ENCODE measurements at regions not wholly inside any gene's neighbourhood (a gene's known extent, or its start where the extent isn't known, plus 50 kb on each side); places are given as distances from the start of the nearest gene placed in this dataset.

DNA sequence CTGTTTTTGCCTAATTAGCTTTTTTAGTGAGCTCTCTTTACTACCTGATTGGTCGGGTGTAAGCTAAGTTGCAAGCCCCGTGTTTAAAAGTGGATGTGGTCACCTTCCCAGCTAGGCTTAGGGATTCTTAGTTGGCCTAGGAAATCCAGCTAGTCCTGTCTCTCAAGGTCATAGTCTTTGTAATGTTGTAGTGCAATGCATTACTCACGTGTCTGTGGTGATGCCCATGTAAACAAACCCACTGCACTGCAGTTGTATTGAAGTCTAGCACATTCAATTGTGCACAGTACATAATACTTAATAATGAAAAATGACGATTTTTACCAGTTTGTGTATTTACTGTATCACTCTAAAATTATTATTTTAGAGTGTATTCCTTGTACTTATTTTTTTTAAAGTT, 335.5 kb downstream of the NUAK1 start:
- no peak for DNase-seq (ENCODE audit: low read depth)

DNA sequence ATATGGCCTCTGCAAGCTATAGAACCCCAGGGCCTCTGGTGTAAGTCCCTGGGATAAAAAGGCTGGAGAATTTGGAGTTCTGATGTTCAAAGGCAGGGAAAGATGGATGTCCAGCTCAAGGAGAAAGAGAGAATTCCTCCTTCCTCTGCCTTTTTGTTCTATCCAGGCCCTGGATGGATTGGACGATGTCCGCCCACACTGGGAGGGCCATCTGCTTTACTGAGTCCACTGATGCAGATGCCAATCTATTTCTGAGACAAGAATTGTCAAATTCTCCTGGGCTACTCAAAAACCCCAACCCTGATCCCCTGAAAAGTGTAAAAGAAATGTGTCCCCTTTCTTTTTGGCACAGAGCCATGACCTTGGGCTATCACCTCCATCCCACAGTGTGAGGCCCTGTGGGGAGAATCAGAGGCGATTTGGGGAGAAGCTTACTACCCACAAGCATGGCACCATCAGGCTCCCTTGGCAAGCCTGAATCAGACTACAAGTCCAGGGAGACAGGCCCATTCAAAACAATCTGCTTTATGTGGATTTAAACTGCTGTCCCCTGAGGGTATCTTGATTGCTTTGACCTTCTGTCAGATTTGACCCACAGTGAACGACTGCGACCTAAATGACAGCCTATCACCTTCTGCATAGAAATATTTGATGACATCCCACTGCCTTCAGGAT, 334.0 kb downstream of the NUAK1 start:
- DNase-seq (ENCODE audit: low read depth) = no peak

- DNase-seq (ENCODE audit: low read depth) = no peak
Measured at GRCh38 chr12:105805730-105806399, 332.9 kb downstream of the NUAK1 start.

DNA sequence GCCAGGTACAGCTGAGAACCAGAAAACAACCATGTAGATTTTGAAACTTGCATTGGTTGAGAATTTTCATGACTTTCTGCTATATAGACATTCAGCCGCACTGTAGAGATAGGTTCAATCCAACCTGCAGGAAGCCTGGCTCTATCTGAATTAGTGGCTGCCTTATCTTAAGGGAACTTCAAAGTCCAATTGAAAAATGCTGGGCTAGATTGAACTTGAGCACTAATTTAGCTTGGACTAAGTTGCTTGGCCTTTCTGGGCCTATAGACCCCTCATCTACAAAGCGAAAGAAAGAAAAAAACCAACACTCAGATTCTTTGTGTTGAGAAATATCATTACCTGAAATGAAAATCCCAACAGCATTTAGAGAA, 332.4 kb downstream of the NUAK1 start:
- DNase-seq (ENCODE audit: low read depth) = no peak

DNA sequence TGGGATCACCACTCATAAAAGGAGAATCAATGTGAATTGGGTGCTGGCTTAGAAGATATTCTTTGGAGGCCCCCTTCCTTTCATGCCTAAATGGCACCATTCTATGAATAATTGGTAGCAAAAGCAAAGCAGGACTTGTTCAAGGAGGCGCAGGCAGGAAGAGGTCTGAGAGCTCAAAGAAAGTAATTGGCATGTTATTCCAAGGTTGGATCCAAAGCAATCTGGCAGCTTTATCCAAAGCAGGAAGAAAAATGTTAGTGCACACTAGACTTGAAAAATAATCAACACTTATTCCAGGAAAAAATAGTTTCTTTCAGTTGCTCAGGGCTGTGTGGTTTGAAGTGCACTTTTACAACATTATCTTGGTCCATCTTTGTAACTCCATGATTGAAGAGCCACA, 326.4 kb downstream of the NUAK1 start:
- DNase-seq (ENCODE audit: low read depth) = no peak

DNA sequence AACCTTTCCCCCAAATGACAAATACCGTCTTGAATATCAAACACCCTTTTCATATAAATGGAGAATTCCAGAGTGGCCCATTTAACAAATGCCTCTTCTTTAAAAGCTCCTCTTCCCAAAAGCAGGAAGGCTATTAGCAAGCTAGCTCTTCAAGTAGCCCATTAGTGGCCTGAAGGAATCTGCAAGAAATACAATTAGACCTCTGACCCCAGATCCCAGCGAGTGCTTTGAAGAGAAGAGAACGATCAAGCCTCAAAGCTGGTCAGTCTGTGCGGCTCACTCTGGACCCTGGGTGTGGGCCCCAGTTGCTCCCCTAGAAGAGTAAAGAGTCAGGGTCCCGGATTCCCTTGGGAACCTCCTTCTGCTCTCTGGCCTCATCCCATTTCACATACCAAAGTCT, 325.6 kb downstream of the NUAK1 start:
- DNase-seq (ENCODE audit: low read depth) = no peak

- no peak for DNase-seq (ENCODE audit: low read depth)
Measured at GRCh38 chr12:105814283-105814682, 324.5 kb downstream of the NUAK1 start.

- no peak for DNase-seq (ENCODE audit: low read depth)
Measured at GRCh38 chr12:105819549-105819948, 319.2 kb downstream of the NUAK1 start.

- no peak for DNase-seq (ENCODE audit: low read depth)
Measured at GRCh38 chr12:105820429-105821125, 318.2 kb downstream of the NUAK1 start.

DNA sequence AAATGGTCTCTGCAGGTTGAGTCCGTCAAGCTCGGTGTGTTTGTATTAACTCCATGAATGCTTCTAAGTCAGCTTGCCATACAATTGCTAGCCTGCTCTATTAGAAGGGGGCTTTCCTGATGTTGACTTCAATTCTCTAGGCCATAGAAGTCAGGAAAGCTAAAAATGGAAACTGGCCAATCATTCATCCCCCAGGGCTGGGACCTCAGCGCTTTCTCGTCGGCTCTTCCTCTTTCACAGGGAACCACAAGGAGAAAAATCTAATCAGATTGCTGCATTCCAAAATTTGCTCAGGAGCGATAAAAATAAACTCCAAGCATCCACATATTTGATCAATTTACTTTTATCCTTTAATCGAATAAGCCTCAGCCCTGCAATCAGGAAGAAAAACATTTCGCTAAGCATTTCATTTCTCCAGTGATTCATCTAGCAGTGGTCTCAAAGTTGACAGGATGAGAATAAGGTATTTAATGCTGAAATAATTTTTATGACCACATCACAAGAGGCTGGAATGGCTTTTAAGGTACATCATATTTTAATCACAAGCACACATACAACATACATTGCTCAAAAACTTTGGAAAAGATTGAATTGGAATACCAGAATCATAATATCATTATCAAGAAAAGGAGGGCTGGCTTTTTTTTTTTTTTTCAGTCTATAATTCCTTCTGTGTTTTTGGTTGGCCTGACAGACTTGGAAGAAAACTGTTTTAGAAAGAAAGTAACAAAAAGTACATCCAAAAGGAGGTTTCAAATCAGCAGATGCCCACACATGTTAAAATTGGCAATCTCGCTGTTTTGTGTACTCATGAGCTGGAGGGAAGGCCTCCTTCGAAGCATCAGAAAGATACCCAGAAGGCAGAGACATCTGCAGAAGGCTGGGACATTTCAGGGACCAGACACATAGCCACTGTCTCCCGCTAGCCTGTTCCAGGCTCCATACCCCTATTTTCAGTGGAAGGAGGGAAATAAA, 316.3 kb downstream of the NUAK1 start:
- no peak for DNase-seq (ENCODE audit: low read depth)

- DNase-seq (ENCODE audit: low read depth) = no peak
Measured at GRCh38 chr12:105823810-105824209, 314.9 kb downstream of the NUAK1 start.

DNA sequence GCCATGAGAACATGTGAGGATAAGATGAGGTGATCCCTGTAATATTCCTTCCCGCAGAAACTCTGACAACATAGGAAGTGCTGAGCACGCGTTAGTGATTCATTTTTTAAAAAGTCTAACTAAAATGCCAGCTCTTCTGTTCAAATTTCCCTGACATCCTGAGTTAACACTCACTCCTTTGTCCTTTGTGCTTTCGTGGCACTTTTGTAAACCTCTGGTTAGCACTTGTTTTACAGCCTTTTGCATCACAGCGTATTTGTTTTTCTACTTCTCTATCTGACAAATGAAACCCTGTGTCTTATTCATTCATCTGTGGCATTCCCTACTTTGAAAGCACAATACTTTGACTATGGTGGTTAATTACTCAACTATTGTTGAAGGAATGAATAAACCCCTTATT, 313.6 kb downstream of the NUAK1 start:
- no peak for DNase-seq (ENCODE audit: low read depth)

DNA sequence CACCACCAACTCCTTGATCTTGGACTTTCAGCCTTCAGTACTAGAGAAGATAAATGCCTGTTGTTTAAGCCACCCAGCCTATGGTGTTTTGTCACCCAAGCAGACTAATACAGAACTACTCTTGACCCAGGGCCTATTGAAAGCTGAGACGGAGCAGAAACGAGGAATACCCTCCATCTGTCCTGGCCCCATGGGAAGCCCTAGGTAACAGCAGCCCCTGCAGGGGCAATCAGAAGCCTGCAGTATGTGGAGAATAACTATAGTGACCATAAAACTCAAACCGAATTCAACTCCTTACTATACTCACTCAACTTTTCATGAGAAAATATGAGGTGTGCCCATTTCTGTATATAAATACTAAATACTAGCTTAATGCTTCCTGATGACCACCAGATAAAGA, 307.4 kb downstream of the NUAK1 start:
- DNase-seq (ENCODE audit: low read depth) = no peak

GRCh38 chr12:105832021-105832420, 306.7 kb downstream of the NUAK1 start:
- no peak for DNase-seq (ENCODE audit: low read depth)

DNA sequence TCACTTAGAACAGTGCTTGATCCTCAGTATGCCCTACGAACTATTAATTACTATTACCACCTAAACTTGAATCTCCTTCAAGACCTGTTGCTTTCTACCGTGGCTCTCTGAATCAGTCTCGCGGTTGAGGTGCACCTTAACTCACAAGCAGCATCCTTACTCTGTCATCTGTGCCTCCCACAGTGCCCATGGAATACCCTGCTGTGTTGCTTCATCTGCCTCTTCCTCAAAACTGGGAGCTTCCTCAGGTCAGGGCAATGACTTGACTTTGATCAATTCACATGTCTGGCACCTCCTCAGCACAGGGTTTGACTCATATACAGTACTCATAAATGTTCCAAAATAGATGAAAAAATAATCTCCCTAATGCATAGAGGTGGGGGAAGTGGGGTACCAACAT, 305.9 kb downstream of the NUAK1 start:
- no peak for DNase-seq (ENCODE audit: low read depth)

GRCh38 chr12:105834496-105834895, 304.3 kb downstream of the NUAK1 start:
- DNase-seq (ENCODE audit: low read depth) = no peak

DNA sequence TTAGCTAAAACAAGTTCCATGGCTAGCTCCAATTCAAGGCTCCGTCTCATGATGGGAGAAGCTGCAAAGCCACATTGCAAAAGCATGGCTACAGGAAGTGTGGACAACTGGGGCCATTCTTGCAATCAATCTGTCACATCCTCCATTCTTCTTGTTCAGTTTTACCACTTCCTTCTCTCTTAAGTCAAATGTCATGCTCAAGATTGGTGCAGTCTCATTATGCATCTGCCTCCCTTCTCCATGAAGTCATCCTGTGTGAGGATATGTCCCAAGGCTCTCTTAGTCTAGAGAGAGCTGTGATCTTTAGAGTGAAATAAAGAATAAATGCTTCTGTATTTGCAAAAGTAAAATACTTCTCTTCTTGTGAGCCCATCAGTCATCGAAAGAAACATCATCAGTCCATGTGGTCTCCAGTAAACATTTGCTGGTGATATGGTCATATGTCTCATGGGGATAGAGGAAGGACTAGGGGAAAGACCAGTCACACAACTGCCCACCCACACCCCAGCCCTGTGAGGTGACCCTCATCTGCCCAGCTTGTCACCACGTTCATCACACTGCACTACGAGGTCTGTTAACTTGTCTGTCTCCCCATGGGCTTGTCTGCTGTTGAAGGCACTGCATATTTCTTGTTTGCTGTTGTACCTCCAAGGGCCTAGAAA, 303.0 kb downstream of the NUAK1 start:
- no peak for DNase-seq (ENCODE audit: low read depth)

- no peak for DNase-seq (ENCODE audit: low read depth)
Measured at GRCh38 chr12:105836242-105836622, 302.5 kb downstream of the NUAK1 start.

GRCh38 chr12:105839629-105840127, 299.1 kb downstream of the NUAK1 start:
- no peak for DNase-seq (ENCODE audit: low read depth)

GRCh38 chr12:105840384-105840783, 298.4 kb downstream of the NUAK1 start:
- no peak for DNase-seq (ENCODE audit: low read depth)

DNA sequence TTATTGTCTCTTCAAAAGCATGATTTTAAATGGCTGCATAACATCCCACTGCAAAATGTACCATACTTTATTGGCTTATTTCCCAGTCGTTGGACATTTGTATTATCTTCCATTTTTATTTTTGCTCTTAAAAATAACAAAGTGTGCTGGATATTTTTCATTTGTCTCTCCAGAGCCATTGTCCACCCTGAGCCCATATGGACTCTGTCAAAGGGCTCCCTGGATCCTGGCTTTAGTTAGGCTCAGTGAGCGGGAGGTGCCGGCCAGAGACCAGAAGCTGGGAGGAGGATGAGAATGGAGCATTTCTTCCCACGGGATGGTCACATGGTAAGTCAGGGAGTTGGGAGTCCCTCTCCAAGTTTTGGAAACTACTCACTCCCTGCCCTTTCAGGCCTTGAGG, 296.9 kb downstream of the NUAK1 start:
- DNase-seq (ENCODE audit: low read depth) = no peak
